ENCODE measurements at regions not wholly inside any gene's neighbourhood (a gene's known extent, or its start where the extent isn't known, plus 50 kb on each side); places are given as distances from the start of the nearest gene placed in this dataset.
A peak's percentile ranks its signal among the peaks of the same experiment; 100 is the strongest.
"Not testable (repeated sequence)": the region's sequence is repeated elsewhere in the genome, so short reads cannot be mapped to it uniquely, and the experiment has no call there.

- not testable (repeated sequence) for DNase-seq; H3K9me3 ChIP-seq (ENCODE audit: control insufficient read depth, low read length, poor library complexity, severe bottlenecking); H3K4me3 Mint-ChIP-seq; H3K36me3 Mint-ChIP-seq (ENCODE audit: low read depth); H3K4me1 Mint-ChIP-seq; H3K27ac Mint-ChIP-seq; H3K27me3 Mint-ChIP-seq; ATAC-seq
Measured at GRCh38 chr1:206358771-206359170, 111.5 kb upstream of the IKBKE start.

- not testable (repeated sequence) for H3K4me3 Mint-ChIP-seq; H3K36me3 Mint-ChIP-seq (ENCODE audit: low read depth); H3K27me3 Mint-ChIP-seq
Measured at GRCh38 chr1:206359377-206359776, 110.9 kb upstream of the IKBKE start.

GRCh38 chr1:206361978-206362543 lies 108.2 kb upstream of the IKBKE start:
- H3K27ac Mint-ChIP-seq; H3K4me1 Mint-ChIP-seq; H3K4me3 Mint-ChIP-seq; ATAC-seq; H3K27me3 Mint-ChIP-seq; DNase-seq; H3K36me3 Mint-ChIP-seq (ENCODE audit: low read depth); H3K9me3 ChIP-seq (ENCODE audit: control insufficient read depth, low read length, poor library complexity, severe bottlenecking): not testable (repeated sequence)

More at GRCh38 chr1:206359377-206359776, 110.9 kb upstream of the IKBKE start:
- H3K9me3 ChIP-seq (ENCODE audit: control insufficient read depth, low read length, poor library complexity, severe bottlenecking); H3K27ac Mint-ChIP-seq; ATAC-seq; DNase-seq; H3K4me1 Mint-ChIP-seq: not testable (repeated sequence)

- not testable (repeated sequence) for DNase-seq; H3K4me1 Mint-ChIP-seq; H3K27me3 Mint-ChIP-seq; H3K27ac Mint-ChIP-seq; H3K9me3 ChIP-seq (ENCODE audit: control insufficient read depth, low read length, poor library complexity, severe bottlenecking); H3K36me3 Mint-ChIP-seq (ENCODE audit: low read depth); H3K4me3 Mint-ChIP-seq; ATAC-seq
Measured at GRCh38 chr1:206362994-206363393, 107.3 kb upstream of the IKBKE start.

- H3K4me1 Mint-ChIP-seq; H3K27ac Mint-ChIP-seq; H3K9me3 ChIP-seq (ENCODE audit: control insufficient read depth, low read length, poor library complexity, severe bottlenecking); H3K4me3 Mint-ChIP-seq; DNase-seq; H3K36me3 Mint-ChIP-seq (ENCODE audit: low read depth); ATAC-seq; H3K27me3 Mint-ChIP-seq: not testable (repeated sequence)
Measured at GRCh38 chr1:206365271-206365670, 105.0 kb upstream of the IKBKE start.

GRCh38 chr1:206366131-206366530 lies 104.1 kb upstream of the IKBKE start:
- H3K27me3 Mint-ChIP-seq; H3K4me1 Mint-ChIP-seq; H3K27ac Mint-ChIP-seq; H3K4me3 Mint-ChIP-seq; H3K9me3 ChIP-seq (ENCODE audit: control insufficient read depth, low read length, poor library complexity, severe bottlenecking); DNase-seq; ATAC-seq; H3K36me3 Mint-ChIP-seq (ENCODE audit: low read depth): not testable (repeated sequence)

GRCh38 chr1:206366772-206367171 lies 103.5 kb upstream of the IKBKE start:
- not testable (repeated sequence) for H3K27me3 Mint-ChIP-seq, H3K4me3 Mint-ChIP-seq, DNase-seq

GRCh38 chr1:206367955-206368622 lies 102.2 kb upstream of the IKBKE start:
- not testable (repeated sequence) for DNase-seq; H3K4me1 Mint-ChIP-seq; H3K36me3 Mint-ChIP-seq (ENCODE audit: low read depth); H3K27ac Mint-ChIP-seq; H3K27me3 Mint-ChIP-seq; H3K4me3 Mint-ChIP-seq; H3K9me3 ChIP-seq (ENCODE audit: control insufficient read depth, low read length, poor library complexity, severe bottlenecking)
- peak; percentile 93 for ATAC-seq

More at GRCh38 chr1:206366772-206367171, 103.5 kb upstream of the IKBKE start:
- not testable (repeated sequence) for H3K36me3 Mint-ChIP-seq (ENCODE audit: low read depth); H3K27ac Mint-ChIP-seq; H3K9me3 ChIP-seq (ENCODE audit: control insufficient read depth, low read length, poor library complexity, severe bottlenecking); H3K4me1 Mint-ChIP-seq; ATAC-seq

GRCh38 chr1:206374725-206375124 lies 95.6 kb upstream of the IKBKE start:
- DNase-seq; H3K36me3 Mint-ChIP-seq (ENCODE audit: low read depth); H3K9me3 ChIP-seq (ENCODE audit: control insufficient read depth, low read length, poor library complexity, severe bottlenecking); ATAC-seq; H3K27ac Mint-ChIP-seq; H3K4me1 Mint-ChIP-seq; H3K4me3 Mint-ChIP-seq; H3K27me3 Mint-ChIP-seq: not testable (repeated sequence)

- H3K27ac Mint-ChIP-seq, result not testable (repeated sequence)
Measured at GRCh38 chr1:206375552-206375951, 94.7 kb upstream of the IKBKE start.

GRCh38 chr1:206378506-206378905 lies 91.8 kb upstream of the IKBKE start:
- DNase-seq; H3K4me1 Mint-ChIP-seq; H3K27me3 Mint-ChIP-seq; H3K9me3 ChIP-seq (ENCODE audit: control insufficient read depth, low read length, poor library complexity, severe bottlenecking); H3K36me3 Mint-ChIP-seq (ENCODE audit: low read depth); H3K27ac Mint-ChIP-seq; ATAC-seq; H3K4me3 Mint-ChIP-seq: not testable (repeated sequence)

More at GRCh38 chr1:206375552-206375951, 94.7 kb upstream of the IKBKE start:
- not testable (repeated sequence) for H3K27me3 Mint-ChIP-seq; H3K4me1 Mint-ChIP-seq; DNase-seq; ATAC-seq; H3K9me3 ChIP-seq (ENCODE audit: control insufficient read depth, low read length, poor library complexity, severe bottlenecking); H3K36me3 Mint-ChIP-seq (ENCODE audit: low read depth); H3K4me3 Mint-ChIP-seq

GRCh38 chr1:206379245-206379644 lies 91.0 kb upstream of the IKBKE start:
- H3K9me3 ChIP-seq (ENCODE audit: control insufficient read depth, low read length, poor library complexity, severe bottlenecking); H3K27ac Mint-ChIP-seq; H3K27me3 Mint-ChIP-seq; H3K36me3 Mint-ChIP-seq (ENCODE audit: low read depth); H3K4me3 Mint-ChIP-seq; H3K4me1 Mint-ChIP-seq; DNase-seq: not testable (repeated sequence)
- ATAC-seq, result peak; percentile 53

- not testable (repeated sequence) for H3K4me1 Mint-ChIP-seq
Measured at GRCh38 chr1:206380163-206380790, 90.0 kb upstream of the IKBKE start.

More at GRCh38 chr1:206380163-206380790, 90.0 kb upstream of the IKBKE start:
- not testable (repeated sequence) for H3K36me3 Mint-ChIP-seq (ENCODE audit: low read depth); ATAC-seq; H3K27ac Mint-ChIP-seq; H3K27me3 Mint-ChIP-seq; H3K9me3 ChIP-seq (ENCODE audit: control insufficient read depth, low read length, poor library complexity, severe bottlenecking); H3K4me3 Mint-ChIP-seq; DNase-seq

Measured in T-helper 17 cell (primary cell).